ENCODE measurements at regions not wholly inside any gene's neighbourhood (a gene's known extent, or its start where the extent isn't known, plus 50 kb on each side); places are given as distances from the start of the nearest gene placed in this dataset.
"Not testable (repeated sequence)": the region's sequence is repeated elsewhere in the genome, so short reads cannot be mapped to it uniquely, and the experiment has no call there.

DNA sequence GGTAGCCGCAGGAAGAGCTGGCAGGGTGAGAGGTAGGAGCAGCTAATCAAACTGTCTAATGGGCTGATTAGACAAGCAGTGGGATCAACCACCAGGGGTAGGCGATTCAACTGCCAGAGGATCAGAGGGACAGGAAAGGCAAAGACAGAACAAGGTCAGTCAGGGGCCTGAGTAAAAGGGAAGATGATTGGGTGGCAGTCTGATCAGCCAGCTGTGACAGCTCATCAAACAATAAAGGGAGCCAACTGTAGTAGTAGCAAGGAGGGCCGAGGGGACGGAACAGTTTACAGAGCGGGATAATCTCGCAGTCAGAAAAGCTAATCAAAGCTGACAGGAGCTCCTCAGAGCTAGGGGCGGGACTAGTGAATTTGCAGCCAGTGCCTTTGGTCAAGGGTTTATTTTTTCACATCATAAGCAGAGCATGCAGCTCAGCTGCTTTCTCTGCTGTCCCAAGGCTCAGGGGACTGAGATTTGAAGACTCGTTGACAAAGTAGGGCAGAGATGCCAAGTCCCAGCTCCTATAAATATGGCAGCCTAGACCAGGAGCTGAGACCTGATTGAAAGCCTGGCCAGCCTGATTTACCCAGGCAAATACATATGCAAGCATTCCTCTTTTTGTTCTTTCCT, 418.2 kb downstream of the GABRG2 start:
- no peak for DNase-seq (ENCODE audit: low read depth)

DNA sequence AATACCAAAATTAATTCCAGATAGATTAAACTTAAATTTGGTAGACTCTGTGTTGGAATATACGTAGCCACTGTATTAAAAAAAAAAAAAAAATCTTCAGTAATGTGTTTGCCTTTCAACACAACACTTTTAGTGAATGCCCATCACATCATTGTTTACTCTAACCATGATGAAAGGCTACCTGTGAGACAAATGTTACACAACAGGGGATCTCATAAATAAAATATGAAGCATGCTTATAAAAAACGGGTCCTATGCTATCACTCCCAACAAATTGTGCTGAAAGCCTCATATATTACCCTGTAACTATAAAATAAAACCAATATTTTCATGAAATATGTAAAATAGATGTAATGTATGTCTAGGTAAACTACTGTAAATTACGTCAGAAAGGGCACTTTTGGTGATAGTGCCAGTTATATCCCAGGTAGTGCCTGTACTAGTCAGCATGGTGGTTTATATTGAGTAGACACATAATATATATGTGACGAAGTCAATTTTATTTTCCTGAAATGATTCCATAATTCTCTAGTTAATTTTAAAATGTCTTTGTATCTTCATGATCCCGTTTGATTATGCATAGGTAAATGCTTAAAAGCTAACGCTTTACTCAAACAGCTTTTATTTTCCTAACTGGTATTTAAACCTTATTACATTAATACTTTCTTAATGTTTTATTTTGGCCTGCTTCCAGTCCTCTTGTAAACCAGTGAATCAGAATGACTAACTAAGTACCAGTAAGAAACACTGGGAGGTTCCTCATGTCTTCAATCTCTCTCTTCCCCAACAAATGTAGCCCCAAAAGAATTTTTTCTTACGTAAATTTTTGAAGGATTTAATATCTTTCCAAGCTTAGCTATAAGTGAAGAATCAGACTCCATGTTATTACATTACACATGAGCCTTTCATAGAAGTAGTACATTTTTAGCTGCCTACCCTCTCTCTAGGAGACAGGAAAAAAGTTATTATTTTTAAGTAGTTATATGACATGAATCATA, 420.3 kb downstream of the GABRG2 start:
- DNase-seq (ENCODE audit: low read depth): no peak

DNA sequence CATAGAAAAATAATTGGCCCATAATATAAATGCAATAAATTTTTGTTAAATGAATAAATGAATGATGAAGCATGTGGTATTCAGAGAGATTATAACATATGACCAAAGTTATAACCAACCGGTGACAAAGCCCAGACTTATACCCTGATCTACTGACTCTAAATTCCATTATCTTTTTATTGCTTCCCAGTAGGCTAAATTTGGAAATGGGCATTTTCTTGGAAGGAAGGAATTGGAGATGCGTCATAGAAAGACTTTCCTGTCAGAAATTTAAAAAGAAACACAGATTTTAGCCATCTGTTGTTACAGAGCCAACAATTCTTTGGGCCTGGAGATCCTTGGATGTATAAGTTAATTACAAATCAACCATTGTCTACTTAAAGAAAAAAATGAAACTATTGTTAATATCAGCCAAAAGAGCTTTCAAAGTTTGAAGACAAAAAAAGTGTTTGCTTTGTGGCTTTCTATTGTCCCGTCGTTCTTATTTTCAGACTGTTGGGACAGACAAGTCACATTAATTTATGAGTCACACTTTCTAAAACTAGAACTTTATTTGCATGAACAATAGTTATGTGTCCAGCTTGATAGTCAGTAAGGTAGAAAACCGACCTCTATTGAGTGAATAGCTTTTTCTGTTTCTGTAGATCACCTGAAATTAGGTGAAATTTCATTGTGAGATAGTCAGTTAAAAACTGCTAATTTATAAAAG, 428.7 kb downstream of the GABRG2 start:
- no peak for DNase-seq (ENCODE audit: low read depth)

DNA sequence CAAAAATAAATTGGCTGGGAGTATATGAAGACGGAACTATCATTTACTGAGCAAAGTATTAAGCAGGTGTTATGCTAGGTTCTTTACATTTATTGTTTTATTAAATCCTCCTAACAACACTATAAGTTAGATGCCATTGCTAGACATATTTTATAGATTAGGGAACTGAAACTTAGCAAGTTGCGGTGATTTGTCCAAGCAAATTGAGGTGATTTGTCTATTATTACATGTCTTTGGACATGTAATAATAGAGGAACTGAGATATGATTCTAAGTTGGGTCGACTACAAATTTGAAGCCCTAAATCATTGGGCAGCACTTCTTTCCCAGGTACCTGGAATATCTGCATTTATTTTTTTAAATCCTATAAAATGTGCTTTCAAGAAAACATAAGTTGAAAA, 429.9 kb downstream of the GABRG2 start:
- no peak for DNase-seq (ENCODE audit: low read depth)

DNA sequence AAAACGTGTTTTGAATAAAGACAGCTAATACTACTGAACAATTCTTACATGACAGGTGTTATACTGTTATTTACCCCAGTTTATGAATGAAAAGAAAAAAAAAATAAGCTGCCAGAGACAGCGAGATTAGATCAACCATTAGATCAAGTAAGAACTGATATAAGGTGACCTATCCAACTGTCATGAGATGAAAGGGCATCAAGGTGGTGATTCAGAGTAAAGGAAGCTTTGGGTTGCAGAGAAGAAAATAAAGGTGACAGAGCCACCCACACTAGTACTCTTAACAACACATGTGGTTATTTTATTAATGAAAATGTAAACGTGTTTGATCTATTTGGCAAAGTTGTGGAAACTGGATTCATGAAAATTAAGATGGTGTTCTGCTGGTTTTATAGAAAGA, 435.2 kb downstream of the GABRG2 start:
- DNase-seq (ENCODE audit: low read depth): no peak

DNA sequence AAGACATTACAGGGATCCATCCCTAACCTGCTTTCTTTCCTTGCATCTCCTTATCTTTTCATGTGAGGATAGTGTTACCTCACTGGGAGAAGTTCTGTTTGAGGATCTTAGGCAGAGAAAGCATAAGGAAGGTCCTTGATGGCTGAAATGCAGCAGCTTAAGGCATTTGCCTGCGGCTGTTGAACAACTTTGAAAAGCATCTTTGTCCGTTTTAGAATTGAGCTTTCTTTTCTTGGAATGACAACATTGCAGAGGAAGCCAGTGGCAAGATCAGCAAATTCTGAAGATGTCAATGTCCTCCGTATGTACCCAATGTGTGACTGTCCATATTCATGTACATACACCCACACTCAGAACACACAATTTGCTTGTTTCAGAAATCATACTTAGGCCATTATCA, 436.2 kb downstream of the GABRG2 start:
- no peak for DNase-seq (ENCODE audit: low read depth)

DNA sequence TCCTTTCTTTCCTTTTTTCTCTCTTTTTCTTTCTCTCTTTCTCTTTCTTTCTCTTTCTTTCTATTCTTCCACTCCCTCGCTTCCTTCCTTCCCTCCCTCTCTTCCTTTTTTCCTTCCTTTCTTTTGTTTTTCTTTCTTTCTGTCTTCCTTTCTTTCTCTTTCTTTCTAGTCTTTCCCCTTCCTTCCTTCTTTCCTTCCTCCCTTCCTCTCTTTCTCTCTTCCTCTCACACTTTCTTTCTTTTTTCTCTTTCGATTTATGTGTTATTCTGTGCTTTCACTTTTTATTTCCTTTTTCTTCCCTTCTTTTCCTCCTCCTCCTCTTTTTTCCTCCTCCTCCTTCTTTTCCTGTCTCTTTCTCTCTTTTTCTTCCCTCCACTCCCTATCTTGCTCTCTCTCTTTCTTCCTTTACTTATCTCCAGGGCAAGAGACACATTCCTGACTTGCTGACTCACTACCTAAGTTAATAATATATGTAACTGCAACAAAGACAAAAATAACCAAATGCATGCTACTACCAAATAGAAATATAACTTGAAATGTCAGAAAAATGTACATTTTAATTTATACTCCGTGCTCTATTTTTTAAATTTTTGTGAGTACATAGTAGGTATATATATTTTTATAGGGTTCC, 445.5 kb downstream of the GABRG2 start:
- no peak for DNase-seq (ENCODE audit: low read depth)

DNA sequence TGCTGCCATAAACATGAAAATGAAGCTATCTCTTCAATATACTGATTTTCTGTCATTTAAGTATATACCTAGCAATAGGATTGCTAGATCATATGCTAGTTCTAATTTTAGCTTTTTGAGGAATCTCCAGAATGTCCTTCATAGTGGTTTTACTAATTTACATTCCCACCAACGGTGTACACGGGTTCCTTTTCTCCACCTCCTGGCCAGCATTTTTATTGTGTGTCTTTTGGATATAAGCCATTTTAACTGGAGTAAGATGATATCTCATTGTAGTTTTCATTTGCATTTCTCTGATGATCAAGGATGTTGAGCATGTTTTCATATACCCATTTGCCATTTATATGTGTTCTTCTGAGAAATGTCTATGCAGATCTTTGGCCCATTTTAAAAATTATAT, 446.5 kb downstream of the GABRG2 start:
- no peak for DNase-seq (ENCODE audit: low read depth)

DNA sequence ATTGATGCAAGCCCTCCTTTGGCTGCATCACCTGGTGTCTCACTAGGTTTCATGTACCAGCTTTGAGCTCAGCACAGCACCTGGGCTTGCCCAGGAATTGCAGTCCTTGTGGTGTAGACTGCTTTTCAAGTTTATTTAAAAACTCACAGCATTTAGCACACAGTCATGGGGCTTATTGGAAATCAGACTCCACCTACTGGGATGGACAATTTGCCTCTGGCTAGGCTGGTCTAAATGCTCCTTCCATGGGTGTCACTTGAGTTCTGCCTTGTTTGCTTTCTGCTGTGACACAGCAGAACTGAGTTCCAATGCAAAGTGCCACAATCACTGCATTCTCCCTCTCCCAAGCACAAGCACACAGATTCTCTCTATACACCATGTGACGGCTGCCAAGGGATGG, 453.3 kb downstream of the GABRG2 start:
- DNase-seq (ENCODE audit: low read depth): no peak

DNA sequence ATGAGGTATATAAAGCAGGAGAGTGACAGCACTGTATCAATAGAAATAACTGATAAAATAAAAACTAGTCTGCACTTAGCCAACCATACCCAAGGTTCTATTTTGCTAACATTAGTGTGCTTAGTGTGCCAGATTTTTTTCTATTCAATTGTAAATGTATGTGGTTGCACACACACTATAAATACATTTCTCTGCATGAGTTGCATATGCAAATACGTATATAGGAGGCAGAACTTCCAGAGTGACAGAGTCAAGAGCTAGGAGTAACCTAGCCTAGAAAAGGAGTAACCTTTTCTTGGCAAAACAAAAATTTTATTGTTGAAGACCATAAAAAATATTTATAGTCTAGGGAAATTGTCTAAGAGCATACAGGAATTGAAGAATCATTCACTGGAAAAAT, 461.6 kb downstream of the GABRG2 start:
- DNase-seq (ENCODE audit: low read depth): no peak

DNA sequence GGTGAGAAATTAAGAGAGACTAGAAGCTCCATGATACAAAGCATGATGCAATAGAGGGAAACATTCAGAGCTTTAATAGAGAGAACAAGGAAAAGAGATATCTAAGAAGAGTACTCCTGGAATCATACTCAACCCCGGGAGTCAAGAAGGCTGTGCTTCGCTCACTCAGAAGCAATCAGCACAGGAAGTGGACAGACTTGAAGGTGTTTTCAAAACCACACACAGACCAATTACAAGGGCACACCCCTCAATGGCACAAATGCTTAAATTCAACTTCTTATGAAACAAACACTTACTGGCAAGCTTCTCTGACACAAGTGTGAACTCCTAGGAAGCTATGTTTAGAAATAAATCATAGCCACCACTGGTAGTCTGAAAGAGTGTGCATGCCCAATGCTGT, 462.3 kb downstream of the GABRG2 start:
- DNase-seq (ENCODE audit: low read depth): no peak

DNA sequence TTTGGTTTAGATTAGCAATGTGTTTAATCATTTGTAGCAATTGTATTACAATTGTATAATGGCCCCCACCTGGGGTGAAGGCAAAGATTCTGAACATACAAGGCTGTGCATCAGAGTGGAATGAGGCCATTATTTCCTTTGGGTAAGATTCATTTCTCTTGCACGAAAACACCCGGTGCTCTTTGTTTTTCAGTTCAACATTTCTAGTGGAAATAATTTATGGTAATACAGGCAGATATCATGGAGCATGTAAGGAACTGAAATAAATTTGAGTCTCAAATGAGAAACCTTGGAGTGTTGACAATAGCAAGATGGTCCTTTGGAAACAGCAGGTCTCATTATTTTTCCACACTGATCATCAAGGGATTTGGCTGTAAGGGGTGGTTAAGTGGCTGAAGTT, 475.9 kb downstream of the GABRG2 start:
- DNase-seq (ENCODE audit: low read depth): no peak

DNA sequence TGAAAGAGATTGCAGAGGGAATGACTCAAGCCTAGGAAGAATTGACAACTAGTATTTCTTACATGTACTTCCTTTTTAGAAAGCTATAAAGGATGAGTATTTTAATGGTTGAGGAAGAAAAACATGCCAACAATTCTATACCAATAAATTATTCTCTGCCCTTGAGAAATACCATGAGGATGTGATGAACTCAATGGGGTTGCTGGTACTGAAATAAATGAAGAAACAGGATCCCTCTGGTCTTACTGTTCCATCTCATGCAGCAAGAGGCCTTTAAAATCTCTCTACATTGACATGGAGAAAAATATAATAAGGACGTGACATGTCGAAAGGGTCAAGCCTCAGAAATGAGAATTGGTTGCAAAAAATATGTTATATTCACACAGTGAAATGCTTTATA, 477.3 kb downstream of the GABRG2 start:
- no peak for DNase-seq (ENCODE audit: low read depth)

DNA sequence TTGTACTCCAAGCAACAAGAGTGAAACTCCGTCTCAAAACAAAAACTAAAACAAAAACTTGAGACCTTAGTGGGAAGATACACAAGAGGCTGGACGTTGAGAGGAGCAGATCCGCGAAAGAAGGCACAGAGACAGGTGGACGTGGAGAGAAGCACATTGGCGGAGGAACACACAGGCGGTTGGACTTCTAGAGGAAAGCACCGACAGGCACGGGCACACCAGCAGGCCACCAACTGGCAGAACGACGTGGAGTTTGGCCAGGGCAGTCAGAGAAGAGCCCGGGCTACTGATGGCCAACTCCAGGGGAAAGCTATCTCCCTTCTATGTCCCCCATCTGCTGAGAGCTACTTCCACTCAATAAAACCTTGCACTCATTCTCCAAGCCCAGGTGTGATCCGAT, 482.7 kb downstream of the GABRG2 start:
- no peak for DNase-seq (ENCODE audit: low read depth)

DNA sequence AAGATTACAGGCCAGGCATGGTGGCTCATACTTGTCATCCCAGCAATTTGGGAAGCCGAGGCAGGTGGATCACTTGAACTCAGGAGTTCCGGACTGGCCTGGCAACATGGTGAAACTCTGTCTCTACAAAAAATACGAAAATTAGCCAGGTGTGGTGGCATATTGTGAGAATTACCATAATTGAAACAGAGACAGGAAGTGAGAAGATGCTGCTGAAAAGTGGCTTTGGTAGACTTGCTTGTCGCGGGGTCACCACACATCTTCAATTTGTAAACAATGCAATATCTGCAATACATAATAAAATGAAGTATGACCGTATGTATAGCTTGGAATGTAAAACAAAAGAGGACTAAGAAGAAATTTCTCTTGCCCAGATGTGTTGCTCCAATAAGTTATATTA, 490.5 kb downstream of the GABRG2 start:
- DNase-seq (ENCODE audit: low read depth): no peak

DNA sequence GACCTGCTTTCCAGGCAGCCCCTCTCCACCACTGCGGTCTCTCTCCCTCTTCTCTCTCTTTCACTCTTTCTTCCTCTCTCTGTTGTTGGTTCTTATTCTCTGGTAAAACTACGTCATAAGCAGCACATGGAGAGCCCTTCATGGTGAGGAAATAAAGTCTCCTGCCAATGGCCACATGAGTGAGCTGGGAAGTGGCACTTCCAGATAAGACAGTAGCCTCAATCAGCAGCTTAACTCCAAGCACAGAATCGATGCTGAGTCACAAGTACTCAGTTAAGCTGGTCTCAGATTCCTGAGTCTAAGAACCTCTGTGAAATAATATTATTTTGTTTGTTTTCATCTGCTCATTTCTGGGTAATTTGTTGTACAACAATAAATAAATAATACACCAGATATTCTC, 500.1 kb downstream of the GABRG2 start:
- no peak for DNase-seq (ENCODE audit: low read depth)

DNA sequence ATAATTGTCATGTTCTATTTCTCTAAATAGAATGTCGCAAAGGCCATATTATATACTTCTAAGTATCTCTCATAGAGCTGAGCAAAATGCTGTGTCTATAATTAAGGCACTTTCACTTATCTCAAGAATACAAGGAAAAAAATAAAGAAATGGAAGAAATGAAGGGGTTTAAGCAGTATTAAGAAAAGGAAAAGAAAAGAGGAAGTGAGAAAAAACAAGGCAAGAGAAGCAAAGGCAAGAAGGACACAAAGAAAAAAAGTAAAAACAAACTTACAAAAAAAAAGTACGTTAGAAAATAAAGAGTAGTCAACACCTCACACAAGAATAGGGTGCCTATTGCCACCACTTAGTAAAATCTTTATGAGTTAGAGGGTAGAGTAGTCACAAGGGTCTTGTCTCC, 506.2 kb downstream of the GABRG2 start:
- DNase-seq (ENCODE audit: low read depth): no peak

DNA sequence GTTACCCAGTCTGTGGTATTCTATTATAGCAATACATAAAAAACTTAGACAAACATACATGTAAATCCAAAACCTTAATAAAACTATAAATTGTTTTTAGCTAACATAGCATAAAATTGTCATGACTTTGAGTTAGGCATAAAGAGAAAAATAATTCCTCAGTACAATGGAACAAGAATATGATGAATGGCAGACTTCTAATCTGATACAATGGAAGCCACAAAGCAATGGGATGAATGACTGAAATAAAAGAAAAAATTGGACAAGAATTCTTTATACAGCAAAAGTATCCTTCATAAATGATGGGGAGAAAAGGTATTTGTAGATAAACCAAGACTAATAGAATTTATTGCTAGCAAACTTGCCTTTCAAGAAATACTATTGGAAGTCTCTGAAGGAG, 524.2 kb downstream of the GABRG2 start:
- DNase-seq (ENCODE audit: low read depth): no peak

DNA sequence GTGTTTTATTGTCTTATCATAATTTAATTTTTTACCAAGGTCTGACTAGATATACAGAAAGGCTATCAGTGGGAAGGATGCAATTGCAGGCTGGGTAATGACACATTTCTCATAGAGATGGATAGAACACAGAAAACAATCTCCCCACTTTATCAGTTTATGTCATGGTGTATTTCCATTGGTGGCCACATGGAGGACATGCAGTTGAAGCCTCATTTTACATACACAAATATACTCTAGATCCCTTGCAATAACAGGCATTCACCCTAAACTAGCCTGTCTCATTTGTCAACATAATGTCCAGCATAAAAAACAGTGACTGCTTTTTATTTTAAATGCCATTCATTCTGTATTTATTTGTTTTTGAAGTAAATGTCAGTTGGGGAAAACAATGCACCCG, 526.3 kb downstream of the GABRG2 start:
- DNase-seq (ENCODE audit: low read depth): no peak

DNA sequence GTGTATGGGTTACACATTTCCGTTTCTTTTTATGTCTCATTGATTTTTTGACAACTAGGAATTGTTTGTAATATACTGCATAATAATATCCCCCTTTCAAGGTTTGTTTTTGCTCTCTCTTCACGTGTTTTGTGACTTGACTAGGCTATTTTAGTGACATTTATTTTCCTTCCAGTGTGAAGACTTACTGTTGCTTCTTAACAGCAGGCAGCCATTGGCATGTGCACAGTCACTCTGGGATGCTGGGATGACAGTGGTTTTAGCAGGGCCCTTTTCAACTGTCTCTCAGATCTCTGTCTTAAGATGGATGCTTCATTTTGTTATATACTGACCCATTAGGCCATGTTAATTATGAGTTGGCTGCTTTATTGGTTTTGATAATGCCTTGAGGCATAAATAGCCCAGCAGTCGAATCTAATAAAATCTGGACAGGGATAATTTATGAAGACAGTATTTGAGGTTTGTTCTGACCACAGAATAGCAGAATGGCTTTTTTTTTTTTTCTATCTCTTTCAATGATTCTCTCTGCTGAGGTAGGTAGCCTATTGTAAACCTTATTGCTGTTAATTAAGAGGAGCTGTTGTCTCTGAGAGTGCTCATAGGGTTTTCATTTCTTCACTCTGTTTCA, 536.0 kb downstream of the GABRG2 start:
- no peak for DNase-seq (ENCODE audit: low read depth)

DNA sequence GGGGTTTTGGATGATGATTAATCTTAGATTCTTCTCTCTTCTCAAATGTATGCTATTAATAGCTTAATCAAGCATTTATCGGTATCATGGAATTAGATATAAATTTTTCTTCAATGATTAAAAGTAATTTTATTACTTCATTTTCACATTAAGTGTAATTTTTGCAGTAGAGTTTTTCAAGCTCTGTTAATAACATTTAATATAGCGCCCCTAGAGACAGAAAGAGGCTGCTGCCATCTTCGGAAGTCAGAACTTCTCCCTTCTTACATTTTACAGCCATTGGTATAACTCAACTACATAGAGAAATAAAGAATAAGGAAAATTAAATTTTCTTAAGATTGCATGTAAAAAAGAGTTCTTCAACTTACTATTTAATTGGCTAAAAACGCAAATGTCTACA, 540.3 kb downstream of the GABRG2 start:
- no peak for DNase-seq (ENCODE audit: low read depth)

DNA sequence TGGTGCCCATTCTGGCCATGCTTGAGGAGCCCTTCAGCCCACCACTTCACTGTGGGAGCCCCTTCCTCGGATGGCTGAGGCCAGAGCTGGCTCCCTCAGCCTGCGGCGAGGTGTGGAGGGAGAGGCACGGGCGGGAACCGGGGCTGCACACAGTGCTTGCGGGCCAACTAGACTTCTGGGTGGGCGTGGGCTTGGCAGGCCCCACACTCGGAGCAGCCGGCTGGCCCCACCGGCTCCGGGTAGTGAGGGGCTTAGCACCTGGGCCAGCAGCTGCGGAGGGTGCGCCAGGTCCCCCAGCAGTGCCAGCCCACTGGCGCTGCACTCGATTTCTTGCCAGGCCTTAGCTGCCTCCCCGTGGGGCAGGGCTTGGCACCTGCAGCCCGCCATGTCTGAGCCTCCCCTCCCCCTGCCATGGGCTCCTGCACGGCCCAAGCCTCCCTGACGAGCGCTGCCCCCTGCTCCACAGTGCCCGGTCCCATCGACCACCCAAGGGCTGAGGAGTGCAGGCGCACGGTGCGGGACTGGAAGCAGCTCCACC, 554.2 kb downstream of the GABRG2 start:
- not testable (repeated sequence) for DNase-seq (ENCODE audit: low read depth)
